ENCODE measurements at regions not wholly inside any gene's neighbourhood (a gene's known extent, or its start where the extent isn't known, plus 50 kb on each side); places are given as distances from the start of the nearest gene placed in this dataset.
A peak's percentile ranks its signal among the peaks of the same experiment; 100 is the strongest.

DNA sequence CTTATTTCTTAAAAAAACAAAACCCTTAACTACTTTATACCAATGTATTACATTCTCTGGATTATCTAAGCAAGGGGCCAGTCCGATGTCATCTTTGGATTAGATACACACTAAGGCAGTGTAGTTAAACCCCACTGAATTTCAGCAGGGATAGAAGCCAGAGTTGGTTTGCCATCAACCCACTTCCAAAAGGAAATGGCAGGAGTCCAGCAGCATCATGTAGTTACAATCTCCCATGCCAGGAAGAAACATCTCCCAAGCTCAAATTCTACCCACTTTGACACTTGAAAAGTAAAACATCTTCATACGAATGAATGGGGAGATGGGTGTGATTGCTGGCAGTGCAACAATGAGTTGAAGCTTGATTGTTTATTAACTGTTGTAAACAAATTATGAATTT lies 203.5 kb upstream of the PLXNC1 start:
- no peak overlapping the region for H3K27ac ChIP-seq
- no peak overlapping the region for H3K4me3 ChIP-seq
- no peaks in the 10 kb centered on the region for H3K9me3 ChIP-seq
- intact Hi-C loops (cut with DNase I; ENCODE audit: low total_unique reads): no loop called here
- no peaks in the 10 kb centered on the region for H3K4me1 ChIP-seq
- TF ChIP-seq, protein P1, sequence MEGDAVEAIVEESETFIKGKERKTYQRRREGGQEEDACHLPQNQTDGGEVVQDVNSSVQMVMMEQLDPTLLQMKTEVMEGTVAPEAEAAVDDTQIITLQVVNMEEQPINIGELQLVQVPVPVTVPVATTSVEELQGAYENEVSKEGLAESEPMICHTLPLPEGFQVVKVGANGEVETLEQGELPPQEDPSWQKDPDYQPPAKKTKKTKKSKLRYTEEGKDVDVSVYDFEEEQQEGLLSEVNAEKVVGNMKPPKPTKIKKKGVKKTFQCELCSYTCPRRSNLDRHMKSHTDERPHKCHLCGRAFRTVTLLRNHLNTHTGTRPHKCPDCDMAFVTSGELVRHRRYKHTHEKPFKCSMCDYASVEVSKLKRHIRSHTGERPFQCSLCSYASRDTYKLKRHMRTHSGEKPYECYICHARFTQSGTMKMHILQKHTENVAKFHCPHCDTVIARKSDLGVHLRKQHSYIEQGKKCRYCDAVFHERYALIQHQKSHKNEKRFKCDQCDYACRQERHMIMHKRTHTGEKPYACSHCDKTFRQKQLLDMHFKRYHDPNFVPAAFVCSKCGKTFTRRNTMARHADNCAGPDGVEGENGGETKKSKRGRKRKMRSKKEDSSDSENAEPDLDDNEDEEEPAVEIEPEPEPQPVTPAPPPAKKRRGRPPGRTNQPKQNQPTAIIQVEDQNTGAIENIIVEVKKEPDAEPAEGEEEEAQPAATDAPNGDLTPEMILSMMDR (IDR thresholded peaks at IDR 0.05): no peak
- no peak for TF ChIP-seq POLR2A (IDR thresholded peaks at IDR 0.05)
- H3K27me3 ChIP-seq: no peaks in the 10 kb centered on the region
- no peak for DNase-seq
- no peaks in the 10 kb centered on the region for H3K36me3 ChIP-seq

DNA sequence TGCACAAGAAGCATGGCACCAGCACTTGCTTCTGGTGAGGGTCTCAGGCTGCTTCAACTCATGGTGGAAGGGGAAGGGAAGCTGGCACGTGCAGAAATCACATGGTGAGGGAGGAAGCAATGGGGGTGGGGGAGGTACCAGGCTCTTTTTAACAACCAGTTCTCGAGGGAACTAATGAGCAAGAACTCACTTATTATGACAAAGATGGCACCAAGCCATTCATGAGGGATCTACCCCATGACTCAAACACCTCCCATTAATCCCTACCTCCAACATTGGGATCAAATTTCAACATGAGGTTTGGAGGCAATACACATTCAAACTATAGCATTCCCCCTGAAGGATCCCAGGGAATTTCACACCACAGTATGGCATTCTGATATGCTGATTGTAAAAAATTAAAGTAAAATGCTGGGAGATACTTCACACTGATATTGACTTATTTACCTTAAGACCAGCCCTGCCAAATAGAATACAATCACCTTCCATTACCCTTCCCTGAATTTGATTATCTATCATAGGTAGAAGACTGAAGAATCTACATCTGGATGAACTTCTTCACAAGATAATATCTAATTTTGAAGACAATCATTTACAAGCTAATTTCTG lies 201.7 kb upstream of the PLXNC1 start:
- Histone ChIP-seq H3K9me3 (no peaks in the 10 kb centered on the region), H3K4me3 (no peak overlapping the region), H3K27me3 (no peaks in the 10 kb centered on the region), H3K4me1 (no peaks in the 10 kb centered on the region), H3K36me3 (no peaks in the 10 kb centered on the region), H3K27ac (no peak overlapping the region)
- no peak for TF ChIP-seq POLR2A (IDR thresholded peaks at IDR 0.05)
- TF ChIP-seq, protein P1 (IDR thresholded peaks at IDR 0.05): no peak
- intact Hi-C loops (cut with DNase I; ENCODE audit: low total_unique reads): no loop called here
- DNase-seq: no peak

DNA sequence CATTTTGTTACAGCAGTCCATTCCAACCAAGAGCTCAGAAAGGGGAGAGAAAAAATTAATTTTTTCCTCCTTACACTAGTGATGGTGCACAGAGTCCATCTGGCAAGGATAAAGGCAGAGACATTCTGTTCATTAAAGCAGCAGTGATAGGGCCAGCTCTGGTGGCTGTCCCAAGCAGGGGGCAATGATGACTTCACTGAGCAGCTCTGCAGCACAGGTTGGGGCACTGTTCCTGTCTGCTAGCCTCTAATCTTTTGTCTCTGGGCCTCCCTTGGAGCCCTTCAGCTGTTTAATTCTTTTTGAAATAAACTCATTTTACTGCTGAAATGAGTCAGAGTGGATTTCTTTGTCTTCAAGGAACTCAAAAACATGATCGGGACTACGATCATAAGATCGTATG lies 200.9 kb upstream of the PLXNC1 start:
- intact Hi-C loops (cut with DNase I; ENCODE audit: low total_unique reads): no loop called here
- H3K36me3 ChIP-seq: no peaks in the 10 kb centered on the region
- no peak overlapping the region for H3K27ac ChIP-seq
- no peaks in the 10 kb centered on the region for H3K27me3 ChIP-seq
- DNase-seq: no peak
- no peak overlapping the region for H3K4me3 ChIP-seq
- no peaks in the 10 kb centered on the region for H3K9me3 ChIP-seq
- TF ChIP-seq, protein P1 (IDR thresholded peaks at IDR 0.05): no peak
- TF ChIP-seq POLR2A (IDR thresholded peaks at IDR 0.05): no peak
- no peaks in the 10 kb centered on the region for H3K4me1 ChIP-seq

DNA sequence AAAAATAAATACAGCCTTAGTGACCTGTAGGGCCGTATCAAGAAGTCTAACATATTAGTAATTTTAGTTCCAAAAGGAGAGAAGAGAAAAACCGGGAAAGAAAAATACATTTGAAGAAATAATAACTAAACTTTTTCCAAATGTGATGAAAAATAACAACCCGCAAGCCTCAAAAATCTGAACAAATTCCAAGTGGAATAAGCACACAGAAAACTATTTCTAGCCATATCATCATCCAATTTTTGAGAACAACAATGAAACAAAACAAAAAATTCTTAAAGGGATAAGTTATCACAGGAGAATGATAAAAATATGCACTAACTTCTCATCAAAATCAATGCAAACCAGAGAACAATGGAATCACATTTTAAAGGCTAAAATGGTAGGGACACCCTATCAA lies 198.1 kb upstream of the PLXNC1 start:
- Histone ChIP-seq H3K27me3 (no peaks in the 10 kb centered on the region), H3K27ac (no peak overlapping the region), H3K36me3 (no peaks in the 10 kb centered on the region), H3K4me3 (no peak overlapping the region), H3K4me1 (no peaks in the 10 kb centered on the region), H3K9me3 (no peaks in the 10 kb centered on the region)
- intact Hi-C loops (cut with DNase I; ENCODE audit: low total_unique reads): no loop called here
- no peak for DNase-seq
- no peak for TF ChIP-seq POLR2A (IDR thresholded peaks at IDR 0.05)
- TF ChIP-seq, protein P1 (IDR thresholded peaks at IDR 0.05): no peak

DNA sequence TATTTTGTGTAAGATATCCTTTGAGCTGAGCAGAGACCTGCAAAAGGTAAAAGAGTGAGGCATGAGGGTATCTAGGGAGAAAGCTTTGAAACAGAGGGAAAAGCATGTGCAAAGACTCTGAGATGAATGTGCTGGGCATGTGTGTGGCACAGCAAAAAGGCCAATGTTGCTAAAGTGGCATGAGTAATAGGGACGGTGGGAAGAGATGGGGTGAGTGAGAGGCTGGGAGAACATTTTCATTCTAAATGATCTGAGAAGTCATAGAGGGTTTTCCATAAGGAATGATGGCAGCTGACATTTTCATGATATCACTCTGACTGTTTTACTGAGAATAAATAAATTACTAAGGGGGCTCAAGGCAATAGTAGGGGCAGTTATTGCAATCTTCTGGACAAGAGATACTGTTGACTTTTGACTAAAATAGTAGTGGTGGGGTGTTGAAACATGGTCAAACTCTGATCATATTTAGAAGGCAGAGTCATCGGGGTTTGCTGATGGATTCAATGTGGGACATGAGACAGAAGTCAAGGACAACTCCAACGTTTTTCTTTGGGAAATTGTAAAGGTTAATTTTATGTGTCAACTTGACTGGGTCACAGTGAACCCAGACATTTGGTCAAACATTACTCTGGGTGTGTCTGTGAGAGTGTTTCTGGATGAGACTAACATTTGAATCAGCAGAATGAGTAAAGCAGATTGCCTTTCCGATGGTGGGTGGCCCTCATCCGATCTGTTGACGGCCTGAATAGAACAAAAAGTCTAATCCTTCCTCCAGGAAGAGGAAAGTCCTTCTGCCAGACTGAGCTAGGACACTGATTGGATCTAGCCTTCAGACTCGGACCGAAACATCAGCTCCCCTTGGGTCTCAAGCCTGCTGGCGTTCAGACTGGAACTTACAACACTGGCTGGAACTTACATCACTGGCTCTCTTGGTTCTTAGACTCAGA lies 193.9 kb upstream of the PLXNC1 start:
- TF ChIP-seq, protein P1 (IDR thresholded peaks at IDR 0.05): no peak
- no peak for TF ChIP-seq POLR2A (IDR thresholded peaks at IDR 0.05)
- intact Hi-C loops (cut with DNase I; ENCODE audit: low total_unique reads): no loop called here
- no peaks in the 10 kb centered on the region for H3K36me3 ChIP-seq
- no peak overlapping the region for H3K27ac ChIP-seq
- H3K27me3 ChIP-seq: no peaks in the 10 kb centered on the region
- no peaks in the 10 kb centered on the region for H3K9me3 ChIP-seq
- no peaks in the 10 kb centered on the region for H3K4me1 ChIP-seq
- peak; percentile 42 to 45 for DNase-seq
- H3K4me3 ChIP-seq: no peak overlapping the region

Measured in uterus (tissue), 3 donors.